ENCODE measurements at regions not wholly inside any gene's neighbourhood (a gene's known extent, or its start where the extent isn't known, plus 50 kb on each side); places are given as distances from the start of the nearest gene placed in this dataset.
"Not testable (repeated sequence)": the region's sequence is repeated elsewhere in the genome, so short reads cannot be mapped to it uniquely, and the experiment has no call there.

DNA sequence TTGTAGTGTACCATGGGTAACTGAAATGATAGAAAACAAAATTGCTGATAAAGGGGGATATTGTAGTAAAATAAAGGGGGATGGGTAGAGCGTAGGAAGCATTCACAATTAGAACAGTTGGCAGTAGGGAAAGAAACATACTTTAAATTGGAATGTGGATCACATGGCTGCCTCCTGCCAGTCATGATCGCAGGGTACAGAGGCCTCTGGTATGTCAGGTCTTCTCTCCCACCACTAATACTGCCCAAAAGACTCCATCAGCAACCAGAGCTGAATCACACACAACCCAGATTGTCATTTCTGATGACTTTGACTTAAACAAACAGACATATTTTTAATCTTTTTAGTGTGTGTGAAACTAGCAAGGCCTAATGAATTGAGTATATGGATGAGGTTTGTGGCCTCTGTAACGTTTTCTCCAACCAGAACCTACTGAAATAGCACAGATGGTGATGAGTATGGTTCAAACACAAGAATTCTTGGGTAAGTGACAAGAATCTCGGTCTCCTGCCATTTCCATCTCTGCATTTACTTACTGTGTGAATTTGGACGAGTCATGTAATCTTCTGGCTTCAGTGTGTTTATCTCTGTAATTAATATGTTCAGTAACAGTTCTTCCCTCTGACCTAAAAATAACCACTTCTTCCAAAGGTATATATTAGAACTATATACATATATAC is 112.6 kb downstream of the USP22 start:
- Histone ChIP-seq H3K9me1 (replicated peaks; ENCODE audit: control insufficient read depth, extremely low read depth, insufficient read depth, low read length) (no peaks in the 10 kb centered on the region), H3K4me2 (ENCODE audit: insufficient read depth, low read length) (no peak overlapping the region), H2AFZ (ENCODE audit: low read depth, low read length) (no peak overlapping the region), H3K79me2 (ENCODE audit: control insufficient read depth, insufficient read depth, low read length) (no peaks in the 10 kb centered on the region), H3K27ac (ENCODE audit: insufficient read depth, low read depth, low read length) (no peak overlapping the region), H3K9me3 (replicated peaks; ENCODE audit: control insufficient read depth, insufficient read depth, low read length) (no peaks in the 10 kb centered on the region), H3K9ac (replicated peaks; ENCODE audit: extremely low read depth, insufficient read depth, low read length) (no peak overlapping the region), H3K4me1 (ENCODE audit: control insufficient read depth, extremely low read depth, insufficient read depth, low read length) (peaks cover 13% of the 10 kb centered on the region), H3K27me3 (ENCODE audit: control insufficient read depth in 2 of 2, insufficient read depth in 2 of 2, low read length in 2 of 2) (no peaks in the 10 kb centered on the region), H4K20me1 (replicated peaks; ENCODE audit: control insufficient read depth, extremely low read depth, insufficient read depth, low read length) (no peaks in the 10 kb centered on the region), H3K36me3 (ENCODE audit: control insufficient read depth in 2 of 2, extremely low read depth in 1 of 2, insufficient read depth in 2 of 2, low read length in 2 of 2) (no peaks in the 10 kb centered on the region), H3K4me3 (replicated peaks in 1 of 3; ENCODE audit: insufficient read depth in 1 of 3, low read depth in 1 of 3, low read length in 3 of 3) (no peak overlapping the region)
- TF ChIP-seq, protein P1, sequence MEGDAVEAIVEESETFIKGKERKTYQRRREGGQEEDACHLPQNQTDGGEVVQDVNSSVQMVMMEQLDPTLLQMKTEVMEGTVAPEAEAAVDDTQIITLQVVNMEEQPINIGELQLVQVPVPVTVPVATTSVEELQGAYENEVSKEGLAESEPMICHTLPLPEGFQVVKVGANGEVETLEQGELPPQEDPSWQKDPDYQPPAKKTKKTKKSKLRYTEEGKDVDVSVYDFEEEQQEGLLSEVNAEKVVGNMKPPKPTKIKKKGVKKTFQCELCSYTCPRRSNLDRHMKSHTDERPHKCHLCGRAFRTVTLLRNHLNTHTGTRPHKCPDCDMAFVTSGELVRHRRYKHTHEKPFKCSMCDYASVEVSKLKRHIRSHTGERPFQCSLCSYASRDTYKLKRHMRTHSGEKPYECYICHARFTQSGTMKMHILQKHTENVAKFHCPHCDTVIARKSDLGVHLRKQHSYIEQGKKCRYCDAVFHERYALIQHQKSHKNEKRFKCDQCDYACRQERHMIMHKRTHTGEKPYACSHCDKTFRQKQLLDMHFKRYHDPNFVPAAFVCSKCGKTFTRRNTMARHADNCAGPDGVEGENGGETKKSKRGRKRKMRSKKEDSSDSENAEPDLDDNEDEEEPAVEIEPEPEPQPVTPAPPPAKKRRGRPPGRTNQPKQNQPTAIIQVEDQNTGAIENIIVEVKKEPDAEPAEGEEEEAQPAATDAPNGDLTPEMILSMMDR (IDR thresholded peaks at IDR 0.05; ENCODE audit: extremely low read depth in 1 of 2, insufficient read depth in 1 of 2, low read depth in 1 of 2, low read length in 2 of 2), result no peak
- TF ChIP-seq JUN (IDR thresholded peaks at IDR 0.05; ENCODE audit: borderline replicate concordance, insufficient read depth, insufficient read length, low read depth) (no peak), POLR2AphosphoS5 (IDR thresholded peaks at IDR 0.05; ENCODE audit: insufficient read depth, low read depth, low read length) (no peak), POLR2A (IDR thresholded peaks at IDR 0.05; ENCODE audit: low read depth, low read length) (no peak), GATA2 (IDR thresholded peaks at IDR 0.05; ENCODE audit: insufficient read depth, insufficient read length, low read depth, low read length) (no peak), EZH2 (IDR thresholded peaks at IDR 0.05; ENCODE audit: borderline replicate concordance, low read depth, low read length, severe bottlenecking) (no peak), FOS (IDR thresholded peaks at IDR 0.05; ENCODE audit: borderline replicate concordance, insufficient read depth, low read length) (no peak), MYC (IDR thresholded peaks at IDR 0.05; ENCODE audit: low read depth, low read length) (no peak)
- TF ChIP-seq, protein P2, sequence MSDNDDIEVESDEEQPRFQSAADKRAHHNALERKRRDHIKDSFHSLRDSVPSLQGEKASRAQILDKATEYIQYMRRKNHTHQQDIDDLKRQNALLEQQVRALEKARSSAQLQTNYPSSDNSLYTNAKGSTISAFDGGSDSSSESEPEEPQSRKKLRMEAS (IDR thresholded peaks at IDR 0.05; ENCODE audit: insufficient read depth, insufficient read length), result no peak
- POLR2A ChIA-PET, result no interaction called here
- FAIRE-seq (no peak), DNase-seq (ENCODE audit: low read depth, low spot score) (no peak)
- BruUV-seq (replicated peaks), result no TSS peak
- intact Hi-C loops (cut with micrococcal nuclease) (no loop called here), dilution Hi-C loops (cut with MboI; ENCODE audit: extremely low pct_ligation_motif_present, low sequenced_read_pairs) (no loop called here)
- CTCF ChIA-PET, result no interaction called here

DNA sequence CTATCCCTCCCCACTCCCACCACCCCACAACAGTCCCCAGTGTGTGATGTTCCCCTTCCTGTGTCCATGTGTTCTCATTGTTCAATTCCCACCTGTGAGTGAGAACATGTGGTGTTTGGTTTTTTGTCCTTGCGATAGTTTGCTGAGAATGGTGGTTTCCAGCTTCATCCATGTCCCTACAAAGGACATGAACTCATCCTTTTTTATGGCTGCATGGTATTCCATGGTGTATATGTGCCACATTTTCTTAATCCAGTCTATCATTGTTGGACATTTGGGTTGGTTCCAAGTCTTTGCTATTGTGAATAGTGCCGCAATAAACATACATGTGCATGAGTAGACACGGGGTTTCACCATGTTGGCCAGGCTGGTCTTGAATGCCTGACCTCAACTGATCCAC is 109.8 kb downstream of the USP22 start:
- H3K4me2 ChIP-seq (ENCODE audit: insufficient read depth, low read length); DNase-seq (ENCODE audit: low read depth, low spot score); H3K4me3 ChIP-seq (replicated peaks in 1 of 3; ENCODE audit: insufficient read depth in 1 of 3, low read depth in 1 of 3, low read length in 3 of 3); POLR2A ChIA-PET; H4K20me1 ChIP-seq (replicated peaks; ENCODE audit: control insufficient read depth, extremely low read depth, insufficient read depth, low read length); H3K36me3 ChIP-seq (ENCODE audit: control insufficient read depth in 2 of 2, extremely low read depth in 1 of 2, insufficient read depth in 2 of 2, low read length in 2 of 2); FAIRE-seq; H3K9me1 ChIP-seq (replicated peaks; ENCODE audit: control insufficient read depth, extremely low read depth, insufficient read depth, low read length); H2AFZ ChIP-seq (ENCODE audit: low read depth, low read length); dilution Hi-C loops (cut with MboI; ENCODE audit: extremely low pct_ligation_motif_present, low sequenced_read_pairs); H3K27me3 ChIP-seq (ENCODE audit: control insufficient read depth in 2 of 2, insufficient read depth in 2 of 2, low read length in 2 of 2); BruUV-seq (replicated peaks); H3K79me2 ChIP-seq (ENCODE audit: control insufficient read depth, insufficient read depth, low read length); intact Hi-C loops (cut with micrococcal nuclease); H3K27ac ChIP-seq (ENCODE audit: insufficient read depth, low read depth, low read length); H3K9ac ChIP-seq (replicated peaks; ENCODE audit: extremely low read depth, insufficient read depth, low read length); H3K9me3 ChIP-seq (replicated peaks; ENCODE audit: control insufficient read depth, insufficient read depth, low read length): not testable (repeated sequence)
- H3K4me1 ChIP-seq (ENCODE audit: control insufficient read depth, extremely low read depth, insufficient read depth, low read length), result peaks cover 33% of the 10 kb centered on the region
- CTCF ChIA-PET, result interaction anchor here (1.1 kb wide), 1 partner anchor 25 kb away, joined by 4 read pairs; no protein-coding TSS in a partner anchor

All from endothelial cell of umbilical vein (primary cell).